H1 (cell line): ENCODE measurements at regions not wholly inside any gene's neighbourhood (a gene's known extent, or its start where the extent isn't known, plus 50 kb on each side); places are given as distances from the start of the nearest gene placed in this dataset.

Source experiments
- MAFK ChIP-seq: IDR thresholded peaks from 2 replicates; pipeline ENCODE4 v1.6.1; 2012; ENCODE audit warnings: low read depth, mild to moderate bottlenecking, improper control_type of control experiment, low read length
- PHF8 ChIP-seq: fragments of 200-600 bp; sonication (generic); conservative IDR thresholded peaks from 2 replicates; pipeline ENCODE4 v1.7.1; 2012; ENCODE audit warnings: low read depth, mild to moderate bottlenecking, inconsistent platforms, low read length, moderate library complexity
- POLR2A ChIP-seq, 2 experiments: IDR thresholded peaks; 1 replicate in 1 of 2; 2 replicates in 1 of 2; pipeline ENCODE4 v1.6.1; 2011; ENCODE audit warnings: low read depth in 2 of 2, low read length in 2 of 2, mild to moderate bottlenecking in 2 of 2; ENCODE audit errors: control extremely low read depth in 1 of 2
- POLR2AphosphoS5 ChIP-seq: IDR thresholded peaks from 2 replicates; pipeline ENCODE4 v1.6.1; 2011; ENCODE audit warnings: low read depth, low read length
- POU5F1 ChIP-seq: IDR thresholded peaks from 2 replicates; pipeline ENCODE4 v1.6.1; 2011; ENCODE audit warnings: low read depth, mild to moderate bottlenecking, low read length, moderate library complexity
- RBBP5 ChIP-seq: IDR thresholded peaks from 2 replicates; pipeline ENCODE4 v1.7.1; 2012; ENCODE audit warnings: low read depth, mild to moderate bottlenecking, inconsistent platforms, low read length, moderate library complexity, borderline replicate concordance
- SP2 ChIP-seq: IDR thresholded peaks from 2 replicates; pipeline ENCODE4 v1.6.1; 2012; ENCODE audit warnings: mild to moderate bottlenecking, low read length, inconsistent platforms
- TBP ChIP-seq: IDR thresholded peaks from 2 replicates; pipeline ENCODE4 v1.6.1; 2011; ENCODE audit warnings: low read depth, low read length, improper control_type of control experiment
- TF ChIP-seq, protein P1 (sequence below): fragments of 300-600 bp; sonication (generic); IDR thresholded peaks from 2 replicates; pipeline ENCODE4 v1.7.1; 2012; ENCODE audit warnings: low read length, moderate library complexity, mild to moderate bottlenecking, inconsistent platforms; ENCODE audit not compliant: insufficient replicate concordance
- TF ChIP-seq, protein P2 (sequence below): IDR thresholded peaks from 2 replicates; pipeline ENCODE4 v1.6.1; 2012; ENCODE audit warnings: low read length, inconsistent platforms

DNA sequence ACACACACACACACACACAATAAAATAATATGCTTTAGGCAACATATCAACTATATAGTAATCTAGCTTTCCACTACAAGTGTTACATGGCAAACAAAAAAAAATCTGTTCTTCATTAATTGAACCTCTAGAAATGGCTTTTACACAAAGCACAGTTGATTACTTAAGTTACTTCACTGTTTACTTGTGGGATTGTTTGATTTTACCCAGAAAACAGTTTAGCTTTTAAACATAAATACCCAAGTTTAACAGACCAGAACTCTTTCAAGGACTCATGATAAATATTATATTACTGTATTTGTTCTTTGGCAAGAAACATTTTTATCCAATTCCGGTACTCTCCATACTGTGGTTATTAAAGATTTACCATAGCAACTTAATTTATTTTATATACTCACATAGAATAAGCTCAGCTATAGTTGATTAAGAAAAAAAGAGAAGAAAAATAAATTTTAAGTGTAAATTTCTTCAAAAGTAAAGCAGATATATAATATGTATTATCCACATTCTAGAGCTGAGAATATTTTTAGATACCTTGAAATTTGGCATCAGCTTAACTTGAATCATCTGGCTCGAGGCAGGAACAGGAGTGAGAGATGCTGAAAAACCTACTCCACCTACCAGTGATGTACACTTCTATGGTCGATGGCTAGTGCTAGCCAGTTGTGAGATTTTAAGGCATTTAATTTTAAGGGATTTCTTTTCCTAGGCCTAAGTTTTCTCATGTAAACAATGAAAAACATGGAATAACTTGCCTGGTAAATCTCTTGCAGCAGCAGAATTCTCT lies 126.0 kb downstream of the BTG1 start (continued):
- TF ChIP-seq, protein P1, sequence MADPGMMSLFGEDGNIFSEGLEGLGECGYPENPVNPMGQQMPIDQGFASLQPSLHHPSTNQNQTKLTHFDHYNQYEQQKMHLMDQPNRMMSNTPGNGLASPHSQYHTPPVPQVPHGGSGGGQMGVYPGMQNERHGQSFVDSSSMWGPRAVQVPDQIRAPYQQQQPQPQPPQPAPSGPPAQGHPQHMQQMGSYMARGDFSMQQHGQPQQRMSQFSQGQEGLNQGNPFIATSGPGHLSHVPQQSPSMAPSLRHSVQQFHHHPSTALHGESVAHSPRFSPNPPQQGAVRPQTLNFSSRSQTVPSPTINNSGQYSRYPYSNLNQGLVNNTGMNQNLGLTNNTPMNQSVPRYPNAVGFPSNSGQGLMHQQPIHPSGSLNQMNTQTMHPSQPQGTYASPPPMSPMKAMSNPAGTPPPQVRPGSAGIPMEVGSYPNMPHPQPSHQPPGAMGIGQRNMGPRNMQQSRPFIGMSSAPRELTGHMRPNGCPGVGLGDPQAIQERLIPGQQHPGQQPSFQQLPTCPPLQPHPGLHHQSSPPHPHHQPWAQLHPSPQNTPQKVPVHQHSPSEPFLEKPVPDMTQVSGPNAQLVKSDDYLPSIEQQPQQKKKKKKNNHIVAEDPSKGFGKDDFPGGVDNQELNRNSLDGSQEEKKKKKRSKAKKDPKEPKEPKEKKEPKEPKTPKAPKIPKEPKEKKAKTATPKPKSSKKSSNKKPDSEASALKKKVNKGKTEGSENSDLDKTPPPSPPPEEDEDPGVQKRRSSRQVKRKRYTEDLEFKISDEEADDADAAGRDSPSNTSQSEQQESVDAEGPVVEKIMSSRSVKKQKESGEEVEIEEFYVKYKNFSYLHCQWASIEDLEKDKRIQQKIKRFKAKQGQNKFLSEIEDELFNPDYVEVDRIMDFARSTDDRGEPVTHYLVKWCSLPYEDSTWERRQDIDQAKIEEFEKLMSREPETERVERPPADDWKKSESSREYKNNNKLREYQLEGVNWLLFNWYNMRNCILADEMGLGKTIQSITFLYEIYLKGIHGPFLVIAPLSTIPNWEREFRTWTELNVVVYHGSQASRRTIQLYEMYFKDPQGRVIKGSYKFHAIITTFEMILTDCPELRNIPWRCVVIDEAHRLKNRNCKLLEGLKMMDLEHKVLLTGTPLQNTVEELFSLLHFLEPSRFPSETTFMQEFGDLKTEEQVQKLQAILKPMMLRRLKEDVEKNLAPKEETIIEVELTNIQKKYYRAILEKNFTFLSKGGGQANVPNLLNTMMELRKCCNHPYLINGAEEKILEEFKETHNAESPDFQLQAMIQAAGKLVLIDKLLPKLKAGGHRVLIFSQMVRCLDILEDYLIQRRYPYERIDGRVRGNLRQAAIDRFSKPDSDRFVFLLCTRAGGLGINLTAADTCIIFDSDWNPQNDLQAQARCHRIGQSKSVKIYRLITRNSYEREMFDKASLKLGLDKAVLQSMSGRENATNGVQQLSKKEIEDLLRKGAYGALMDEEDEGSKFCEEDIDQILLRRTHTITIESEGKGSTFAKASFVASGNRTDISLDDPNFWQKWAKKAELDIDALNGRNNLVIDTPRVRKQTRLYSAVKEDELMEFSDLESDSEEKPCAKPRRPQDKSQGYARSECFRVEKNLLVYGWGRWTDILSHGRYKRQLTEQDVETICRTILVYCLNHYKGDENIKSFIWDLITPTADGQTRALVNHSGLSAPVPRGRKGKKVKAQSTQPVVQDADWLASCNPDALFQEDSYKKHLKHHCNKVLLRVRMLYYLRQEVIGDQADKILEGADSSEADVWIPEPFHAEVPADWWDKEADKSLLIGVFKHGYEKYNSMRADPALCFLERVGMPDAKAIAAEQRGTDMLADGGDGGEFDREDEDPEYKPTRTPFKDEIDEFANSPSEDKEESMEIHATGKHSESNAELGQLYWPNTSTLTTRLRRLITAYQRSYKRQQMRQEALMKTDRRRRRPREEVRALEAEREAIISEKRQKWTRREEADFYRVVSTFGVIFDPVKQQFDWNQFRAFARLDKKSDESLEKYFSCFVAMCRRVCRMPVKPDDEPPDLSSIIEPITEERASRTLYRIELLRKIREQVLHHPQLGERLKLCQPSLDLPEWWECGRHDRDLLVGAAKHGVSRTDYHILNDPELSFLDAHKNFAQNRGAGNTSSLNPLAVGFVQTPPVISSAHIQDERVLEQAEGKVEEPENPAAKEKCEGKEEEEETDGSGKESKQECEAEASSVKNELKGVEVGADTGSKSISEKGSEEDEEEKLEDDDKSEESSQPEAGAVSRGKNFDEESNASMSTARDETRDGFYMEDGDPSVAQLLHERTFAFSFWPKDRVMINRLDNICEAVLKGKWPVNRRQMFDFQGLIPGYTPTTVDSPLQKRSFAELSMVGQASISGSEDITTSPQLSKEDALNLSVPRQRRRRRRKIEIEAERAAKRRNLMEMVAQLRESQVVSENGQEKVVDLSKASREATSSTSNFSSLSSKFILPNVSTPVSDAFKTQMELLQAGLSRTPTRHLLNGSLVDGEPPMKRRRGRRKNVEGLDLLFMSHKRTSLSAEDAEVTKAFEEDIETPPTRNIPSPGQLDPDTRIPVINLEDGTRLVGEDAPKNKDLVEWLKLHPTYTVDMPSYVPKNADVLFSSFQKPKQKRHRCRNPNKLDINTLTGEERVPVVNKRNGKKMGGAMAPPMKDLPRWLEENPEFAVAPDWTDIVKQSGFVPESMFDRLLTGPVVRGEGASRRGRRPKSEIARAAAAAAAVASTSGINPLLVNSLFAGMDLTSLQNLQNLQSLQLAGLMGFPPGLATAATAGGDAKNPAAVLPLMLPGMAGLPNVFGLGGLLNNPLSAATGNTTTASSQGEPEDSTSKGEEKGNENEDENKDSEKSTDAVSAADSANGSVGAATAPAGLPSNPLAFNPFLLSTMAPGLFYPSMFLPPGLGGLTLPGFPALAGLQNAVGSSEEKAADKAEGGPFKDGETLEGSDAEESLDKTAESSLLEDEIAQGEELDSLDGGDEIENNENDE = no peak
- TF ChIP-seq PHF8 (no peak), POLR2A (IDR thresholded peaks at IDR 0.05; ENCODE audit: control extremely low read depth in 1 of 2, low read depth in 2 of 2, low read length in 2 of 2) (no peak), RBBP5 (no peak), TBP (no peak), POLR2AphosphoS5 (no peak), POU5F1 (no peak), SP2 (no peak), MAFK (no peak)
- TF ChIP-seq, protein P2, sequence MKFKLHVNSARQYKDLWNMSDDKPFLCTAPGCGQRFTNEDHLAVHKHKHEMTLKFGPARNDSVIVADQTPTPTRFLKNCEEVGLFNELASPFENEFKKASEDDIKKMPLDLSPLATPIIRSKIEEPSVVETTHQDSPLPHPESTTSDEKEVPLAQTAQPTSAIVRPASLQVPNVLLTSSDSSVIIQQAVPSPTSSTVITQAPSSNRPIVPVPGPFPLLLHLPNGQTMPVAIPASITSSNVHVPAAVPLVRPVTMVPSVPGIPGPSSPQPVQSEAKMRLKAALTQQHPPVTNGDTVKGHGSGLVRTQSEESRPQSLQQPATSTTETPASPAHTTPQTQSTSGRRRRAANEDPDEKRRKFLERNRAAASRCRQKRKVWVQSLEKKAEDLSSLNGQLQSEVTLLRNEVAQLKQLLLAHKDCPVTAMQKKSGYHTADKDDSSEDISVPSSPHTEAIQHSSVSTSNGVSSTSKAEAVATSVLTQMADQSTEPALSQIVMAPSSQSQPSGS = no peak
